Stomach (tissue), 8 donors: ENCODE measurements at regions not wholly inside any gene's neighbourhood (a gene's known extent, or its start where the extent isn't known, plus 50 kb on each side); places are given as distances from the start of the nearest gene placed in this dataset.

ENCODE experiments used
- DNase-seq, 2 donors: peaks; one replicate each; pipeline versions ENCODE4 v3.0.0 to v3.0.0-alpha.2; 2013 to 2019
- H3K27ac ChIP-seq, 5 donors: fragments of 200-600 bp in 4 of 5; sonication (generic) in 4 of 5; one replicate each; pipeline ENCODE4 v1.5.1; 2013 to 2019; ENCODE audit warnings: mild to moderate bottlenecking in 1 of 5, moderate library complexity in 1 of 5
- H3K27me3 ChIP-seq, 3 donors: fragments of 200-600 bp; sonication (generic); one replicate each; pipeline ENCODE4 v1.5.1; 2017 to 2019; ENCODE audit warnings: mixed run types in 1 of 3
- H3K36me3 ChIP-seq, 4 donors: fragments of 200-600 bp; sonication (generic); 1 replicate in 3 of 4; 2 replicates in 1 of 4; pipeline ENCODE4 v1.5.1; 2016 to 2019
- H3K4me1 ChIP-seq, 4 donors: fragments of 200-600 bp; sonication (generic); one replicate each; pipeline ENCODE4 v1.5.1; 2016 to 2019
- H3K4me3 ChIP-seq, 4 donors: fragments of 200-600 bp; sonication (generic) in 3 of 4; one replicate each; pipeline ENCODE4 v1.5.1; 2016 to 2019; ENCODE audit warnings: mild to moderate bottlenecking in 1 of 4
- H3K9me3 ChIP-seq, 4 donors: fragments of 200-600 bp; sonication (generic); one replicate each; pipeline ENCODE4 v1.5.1; 2016 to 2019
- CTCF ChIP-seq, 7 experiments: fragments of 450-650 bp in 4 of 7; fragments of 200-600 bp in 3 of 7; sonication (generic) in 3 of 7; IDR thresholded peaks; one replicate each; pipeline ENCODE4 v1.5.1; 2016 to 2019; ENCODE audit warnings: antibody characterized with exemption in 7 of 7, control low read depth in 2 of 7, mild to moderate bottlenecking in 1 of 7
- EP300 ChIP-seq: sonication (generic); formaldehyde crosslinking; IDR thresholded peaks from one replicate; pipeline ENCODE4 v1.6.1; 2017; ENCODE audit warnings: antibody characterized with exemption
- POLR2A ChIP-seq, 4 donors: fragments of 450-650 bp; IDR thresholded peaks; one replicate each; pipeline ENCODE4 v1.6.1; 2016; ENCODE audit warnings: antibody characterized with exemption in 4 of 4, control low read depth in 2 of 4, mild to moderate bottlenecking in 1 of 4, moderate library complexity in 1 of 4
- POLR2AphosphoS5 ChIP-seq, 3 donors: sonication (generic); formaldehyde crosslinking; IDR thresholded peaks; one replicate each; pipeline ENCODE4 v1.6.1; 2016; ENCODE audit warnings: antibody characterized with exemption in 3 of 3
- WGBS, 5 donors: extraction: QIAGEN DNeasy Blood & Tissue Kit in 3 of 5; methylation state at CpG; one replicate each; pipeline versions ENCODE4 v1.1.5 to v1.1.7; 2013 to 2018; 5-methylcytosine and 5-hydroxymethylcytosine counted together
- intact Hi-C: fragments of 100-400 bp; cut with DNase I; formaldehyde crosslinking; loops from one replicate; pipeline ENCODE4 v1.15.1; 2023; ENCODE audit warnings: low total_unique reads
- donor health status: healthy with polysubstance abuse.
- donor health status: Bipolar disorder and iron deficiency.
- donor health status: healthy.

DNA sequence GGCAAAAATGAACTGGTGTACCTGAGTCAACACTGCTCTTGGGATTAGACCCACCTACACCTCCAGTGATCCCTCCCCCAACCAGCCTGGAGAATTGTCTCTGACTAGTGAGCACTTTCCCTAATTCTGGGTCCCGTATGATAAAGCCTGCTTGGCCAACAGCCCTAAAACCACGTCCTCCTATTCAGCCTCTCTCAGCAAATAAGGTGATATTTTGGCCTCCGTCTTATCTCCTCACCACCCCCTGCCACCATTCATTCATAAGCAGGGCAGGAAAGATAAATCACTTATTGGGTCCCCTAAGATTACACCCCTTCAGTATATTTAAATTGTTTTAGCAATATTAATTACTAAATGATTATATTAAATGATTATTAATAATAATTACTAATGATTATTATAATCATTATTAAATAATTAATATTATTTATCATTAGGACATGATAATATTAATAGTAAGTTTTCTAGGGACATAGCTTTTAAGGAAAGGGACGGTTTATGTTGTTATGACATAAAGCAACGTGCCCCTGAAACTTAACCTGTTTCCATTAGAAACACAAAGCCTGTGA lies 108.0 kb downstream of the DUSP10 start:
- intact Hi-C loops, result no loop called here
- H3K27me3 ChIP-seq, result no peaks in the 10 kb centered on the region
- no peak overlapping the region for H3K4me3 ChIP-seq
- DNase-seq, result no peak
- TF ChIP-seq CTCF (IDR thresholded peaks at IDR 0.05) (no peak), POLR2A (IDR thresholded peaks at IDR 0.05) (no peak), EP300 (no peak), POLR2AphosphoS5 (IDR thresholded peaks at IDR 0.05) (no peak)
- H3K27ac ChIP-seq, result no peak overlapping the region
- no peaks in the 10 kb centered on the region for H3K4me1 ChIP-seq
- H3K9me3 ChIP-seq, result no peaks in the 10 kb centered on the region
- WGBS, 5 donors, result 63 to 79% (median 71%) methylated on average over 5 of the region's 5 CpGs
- no peaks in the 10 kb centered on the region for H3K36me3 ChIP-seq

GRCh38 chr1:221634606-221635005 lies 107.3 kb downstream of the DUSP10 start:
- Histone ChIP-seq H3K9me3 (no peaks in the 10 kb centered on the region), H3K4me1 (no peaks in the 10 kb centered on the region), H3K27ac (no peak overlapping the region), H3K27me3 (no peaks in the 10 kb centered on the region), H3K4me3 (no peak overlapping the region), H3K36me3 (no peaks in the 10 kb centered on the region)
- TF ChIP-seq POLR2AphosphoS5 (IDR thresholded peaks at IDR 0.05) (no peak), EP300 (no peak), POLR2A (IDR thresholded peaks at IDR 0.05) (no peak), CTCF (IDR thresholded peaks at IDR 0.05) (no peak)
- 40 to 60% (median 47%) methylated on average over 2 of the region's 2 CpGs for WGBS, 5 donors
- DNase-seq, result peak in 1 of 2 donors; percentile 17
- intact Hi-C loops, result no loop called here

GRCh38 chr1:221635305-221635704 lies 106.6 kb downstream of the DUSP10 start:
- intact Hi-C loops, result no loop called here
- H3K4me3 ChIP-seq, result no peak overlapping the region
- no peaks in the 10 kb centered on the region for H3K4me1 ChIP-seq
- H3K27ac ChIP-seq, result no peak overlapping the region
- H3K9me3 ChIP-seq, result no peaks in the 10 kb centered on the region
- no peaks in the 10 kb centered on the region for H3K36me3 ChIP-seq
- TF ChIP-seq CTCF (IDR thresholded peaks at IDR 0.05) (no peak), POLR2AphosphoS5 (IDR thresholded peaks at IDR 0.05) (no peak), POLR2A (IDR thresholded peaks at IDR 0.05) (no peak), EP300 (no peak)
- 70 to 90% (median 85%) methylated on average over 2 of the region's 2 CpGs for WGBS, 5 donors
- H3K27me3 ChIP-seq, result no peaks in the 10 kb centered on the region
- no peak for DNase-seq

DNA sequence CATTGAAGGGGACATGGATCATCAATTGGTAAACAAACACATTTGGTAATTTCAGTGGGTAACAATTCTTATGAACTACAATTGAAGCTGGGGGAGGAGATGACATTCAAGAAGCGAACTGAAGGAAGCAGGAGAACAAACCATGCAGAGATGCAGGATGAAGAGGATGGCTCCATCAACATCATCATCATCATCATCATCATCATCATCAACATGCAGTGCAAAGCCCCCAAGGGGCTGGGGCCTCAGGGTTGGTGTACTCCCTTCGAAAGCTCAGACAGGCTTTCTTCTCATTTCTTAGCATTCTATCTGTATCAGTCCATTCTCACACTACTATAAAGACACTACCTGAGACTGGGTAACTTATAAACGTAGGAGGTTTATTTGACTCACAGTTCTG lies 105.8 kb downstream of the DUSP10 start:
- H3K36me3 ChIP-seq, result no peaks in the 10 kb centered on the region
- no peak overlapping the region for H3K4me3 ChIP-seq
- no peak for DNase-seq
- TF ChIP-seq CTCF (IDR thresholded peaks at IDR 0.05) (no peak), POLR2AphosphoS5 (IDR thresholded peaks at IDR 0.05) (no peak)
- intact Hi-C loops, result no loop called here
- H3K27me3 ChIP-seq, result no peaks in the 10 kb centered on the region
- 52 to 86% (median 66%) methylated on average over 3 of the region's 3 CpGs for WGBS, 5 donors
- no peak overlapping the region for H3K27ac ChIP-seq
- no peaks in the 10 kb centered on the region for H3K4me1 ChIP-seq
- no peaks in the 10 kb centered on the region for H3K9me3 ChIP-seq
